A549 (cell line): ENCODE measurements at regions not wholly inside any gene's neighbourhood (a gene's known extent, or its start where the extent isn't known, plus 50 kb on each side); places are given as distances from the start of the nearest gene placed in this dataset.

Source experiments
- ATAC-seq, 2 experiments: fragments of 200-7000 bp in 1 of 2; fragments of >200 bp in 1 of 2; cut with Nextera tagmentation in 1 of 2; cut with Tn5 transposase in 1 of 2; 3 replicates each; pipeline versions ENCODE4 v1.8.0 to v1.9.1; 2018 to 2020; ENCODE audit warnings: mild to moderate bottlenecking in 1 of 2, moderate library complexity in 1 of 2
- CTCF ChIA-PET: fragments of 300-600 bp; sonication (Branson Sonifier 250); formaldehyde crosslinking; extraction: SDS; loops from one replicate; lab custom pipeline; 2021; ENCODE audit warnings: antibody characterized with exemption, inconsistent platforms; lab: Yijun Ruan, JAX
- POLR2A ChIA-PET: fragments of 350-600 bp; formaldehyde crosslinking; extraction: SDS; loops from one replicate; lab custom pipeline; 2021; ENCODE audit warnings: antibody characterized with exemption, inconsistent platforms; lab: Yijun Ruan, JAX
- DNase-seq, 2 experiments: peaks; one replicate each; pipeline versions ENCODE4 v3.0.0 to v3.0.0-alpha.2; 2011 to 2016; ENCODE audit warnings: low read depth in 1 of 2, low spot score in 1 of 2
- FAIRE-seq: peaks from 2 replicates; lab custom pipeline; 2011; peaks lifted over from hg19 to GRCh38; lab: Jason Lieb, UNC
- H3K27ac ChIP-seq, 2 experiments: fragments of >200 bp; sonication (Bioruptor Twin); formaldehyde crosslinking; 3 replicates each; pipeline ENCODE4 v1.5.1; 2016 to 2017
- H3K4me1 ChIP-seq: fragments of >200 bp; sonication (Bioruptor Twin); formaldehyde crosslinking; 3 replicates; pipeline ENCODE4 v1.6.1; 2016
- H3K4me2 ChIP-seq: fragments of >200 bp; sonication (Bioruptor Twin); formaldehyde crosslinking; 3 replicates; pipeline ENCODE4 v1.6.1; 2016
- H3K4me3 ChIP-seq: fragments of >200 bp; sonication (Bioruptor Twin); formaldehyde crosslinking; 3 replicates; pipeline ENCODE4 v1.5.1; 2016
- H3K9me3 ChIP-seq: fragments of >200 bp; sonication (Bioruptor Twin); formaldehyde crosslinking; 3 replicates; pipeline ENCODE4 v1.6.1; 2016
- BCL3 ChIP-seq: fragments of >200 bp; sonication (Bioruptor Twin); formaldehyde crosslinking; IDR thresholded peaks from 3 replicates; pipeline ENCODE4 v1.6.1; 2016
- CBX2 ChIP-seq: fragments of 200-600 bp; sonication (generic); IDR thresholded peaks from 2 replicates; pipeline ENCODE4 v1.6.1; 2016; ENCODE audit warnings: low read depth, mild to moderate bottlenecking, borderline replicate concordance
- EHF ChIP-seq: fragments of 250-450 bp; sonication (Bioruptor Pico); IDR thresholded peaks from 2 replicates; pipeline ENCODE4 v1.5.0; 2020; ENCODE audit warnings: mild to moderate bottlenecking
- EHMT2 ChIP-seq: fragments of 200-600 bp; sonication (generic); IDR thresholded peaks from 2 replicates; pipeline ENCODE4 v1.6.1; 2016; ENCODE audit warnings: antibody characterized with exemption, low read depth, mild to moderate bottlenecking, moderate library complexity
- FOSL2 ChIP-seq, 2 experiments: fragments of 450-650 bp in 1 of 2; fragments of >200 bp in 1 of 2; sonication (Bioruptor Twin) in 1 of 2; formaldehyde crosslinking; IDR thresholded peaks; 2 replicates each; pipeline versions ENCODE4 v1.5.0 to v1.6.1; 2016 to 2020; ENCODE audit warnings: mild to moderate bottlenecking in 1 of 2, moderate library complexity in 1 of 2
- GATA3 ChIP-seq: IDR thresholded peaks from 2 replicates; pipeline ENCODE4 v1.6.1; 2012; ENCODE audit warnings: borderline replicate concordance
- HDAC2 ChIP-seq: fragments of 200-600 bp; sonication (generic); IDR thresholded peaks from 2 replicates; pipeline ENCODE4 v1.6.1; 2016
- HEYL ChIP-seq: fragments of 250-450 bp; sonication (Bioruptor Pico); IDR thresholded peaks from 2 replicates; pipeline ENCODE4 v1.8.0; 2021; ENCODE audit warnings: mild to moderate bottlenecking, moderate library complexity
- HOXA7 ChIP-seq: fragments of 250-450 bp; sonication (Bioruptor Pico); IDR thresholded peaks from 2 replicates; pipeline ENCODE4 v1.5.0; 2020; ENCODE audit warnings: mild to moderate bottlenecking, moderate library complexity
- HOXB13 ChIP-seq: fragments of 250-450 bp; sonication (Bioruptor Pico); IDR thresholded peaks from 2 replicates; pipeline ENCODE4 v1.5.0; 2020; ENCODE audit warnings: low read depth, mild to moderate bottlenecking, moderate library complexity
- HOXB5 ChIP-seq: fragments of 250-450 bp; sonication (Bioruptor Pico); IDR thresholded peaks from 2 replicates; pipeline ENCODE4 v1.5.0; 2020; ENCODE audit warnings: mild to moderate bottlenecking, moderate library complexity
- JUN ChIP-seq, 2 experiments: fragments of >200 bp; sonication (Bioruptor Twin); formaldehyde crosslinking; IDR thresholded peaks; 2 replicates in 1 of 2; 3 replicates in 1 of 2; pipeline ENCODE4 v1.6.1; 2016 to 2017
- JUNB ChIP-seq: fragments of >200 bp; sonication (Bioruptor Twin); formaldehyde crosslinking; IDR thresholded peaks from 2 replicates; pipeline ENCODE4 v1.6.1; 2016
- KDM5A ChIP-seq: fragments of 200-600 bp; sonication (generic); IDR thresholded peaks from 2 replicates; pipeline ENCODE4 v1.6.1; 2016; ENCODE audit warnings: antibody characterized with exemption, mild to moderate bottlenecking
- NR3C1 ChIP-seq: fragments of >200 bp; sonication (Bioruptor Twin); formaldehyde crosslinking; IDR thresholded peaks from 3 replicates; pipeline ENCODE4 v1.6.1; 2017
- RAD21 ChIP-seq, 2 experiments: fragments of >200 bp in 1 of 2; sonication (Bioruptor Twin) in 1 of 2; formaldehyde crosslinking in 1 of 2; IDR thresholded peaks in 1 of 2; conservative IDR thresholded peaks in 1 of 2; 2 replicates in 1 of 2; 3 replicates in 1 of 2; pipeline ENCODE4 v1.6.1; 2012 to 2018; ENCODE audit warnings: inconsistent platforms in 1 of 2
- RCOR1 ChIP-seq: fragments of 150-350 bp; IDR thresholded peaks from 2 replicates; pipeline ENCODE4 v1.6.1; 2014; ENCODE audit warnings: antibody characterized with exemption, low read length, low read depth
- SMC3 ChIP-seq: fragments of >200 bp; sonication (Bioruptor Twin); formaldehyde crosslinking; IDR thresholded peaks from 3 replicates; pipeline ENCODE4 v1.6.1; 2018; ENCODE audit warnings: inconsistent platforms
- TFCP2L1 ChIP-seq: fragments of 250-450 bp; sonication (Bioruptor Pico); IDR thresholded peaks from 2 replicates; pipeline ENCODE4 v1.5.0; 2021; ENCODE audit warnings: mild to moderate bottlenecking
- ZFP36 ChIP-seq: fragments of 450-650 bp; IDR thresholded peaks from 2 replicates; pipeline ENCODE4 v1.6.1; 2014; ENCODE audit warnings: borderline replicate concordance; ENCODE audit not compliant: partially characterized antibody
- WGBS: methylation state at CpG from one replicate; pipeline ENCODE4 v1.1.6; 2017; ENCODE audit errors: missing lambda C conversion rate; 5-methylcytosine and 5-hydroxymethylcytosine counted together
- TF ChIP-seq, protein P1 (sequence below): fragments of >200 bp; sonication (Bioruptor Twin); formaldehyde crosslinking; IDR thresholded peaks from 2 replicates; pipeline ENCODE4 v1.6.1; 2016
- TF ChIP-seq, protein P2 (sequence below): fragments of 150-350 bp; IDR thresholded peaks from 2 replicates; pipeline ENCODE4 v1.6.1; 2014; ENCODE audit warnings: low read depth, mild to moderate bottlenecking, low read length
- TF ChIP-seq, protein P3 (sequence below): IDR thresholded peaks from 2 replicates; pipeline ENCODE4 v1.6.1; 2012; ENCODE audit warnings: low read depth, borderline replicate concordance

DNA sequence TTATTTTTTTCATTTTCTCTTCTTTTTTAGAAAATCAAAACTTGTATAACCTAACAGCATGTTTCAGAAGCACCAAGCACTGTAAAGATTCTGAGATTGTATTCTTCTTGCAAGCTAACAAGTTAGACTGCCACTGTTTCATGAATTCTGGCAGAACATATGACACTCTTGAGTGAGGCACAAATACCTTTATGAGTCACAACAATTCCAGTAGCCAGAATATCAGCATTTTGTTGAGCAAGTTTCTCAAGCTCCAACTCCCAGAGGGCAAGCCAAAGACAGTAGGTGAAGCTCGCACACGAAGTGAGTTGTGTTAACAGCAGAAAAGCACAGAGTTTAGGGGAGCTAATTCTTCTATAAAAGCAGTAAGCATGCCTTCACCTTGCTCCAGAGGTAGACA is 268.8 kb upstream of the NCAM2 start:
- WGBS = 0% methylated on average over 2 of the region's 2 CpGs
- CTCF ChIA-PET = no interaction called here
- FAIRE-seq (no peak), DNase-seq (no peak), ATAC-seq (no peak)
- Histone ChIP-seq H3K9me3 (no peaks in the 10 kb centered on the region; the same call in 2 of the 3 replicates), H3K27ac (no peak overlapping the region), H3K4me2 (no peak overlapping the region), H3K4me1 (no peaks in the 10 kb centered on the region), H3K4me3 (no peak overlapping the region)
- TF ChIP-seq HOXB13 (CRISPR knock-in tag) (no peak), EHMT2 (no peak), HOXA7 (CRISPR knock-in tag) (no peak), EHF (CRISPR knock-in tag) (no peak), JUNB (no peak), ZFP36 (no peak), FOSL2 (IDR thresholded peaks at IDR 0.05) (no peak), FOSL2 (CRISPR knock-in tag; IDR thresholded peaks at IDR 0.05) (no peak), HDAC2 (no peak), HOXB5 (CRISPR knock-in tag) (no peak), NR3C1 (no peak), CBX2 (no peak), RCOR1 (no peak), SMC3 (no peak)
- TF ChIP-seq, protein P1, sequence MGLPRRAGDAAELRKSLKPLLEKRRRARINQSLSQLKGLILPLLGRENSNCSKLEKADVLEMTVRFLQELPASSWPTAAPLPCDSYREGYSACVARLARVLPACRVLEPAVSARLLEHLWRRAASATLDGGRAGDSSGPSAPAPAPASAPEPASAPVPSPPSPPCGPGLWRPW = no peak
- TF ChIP-seq, protein P2, sequence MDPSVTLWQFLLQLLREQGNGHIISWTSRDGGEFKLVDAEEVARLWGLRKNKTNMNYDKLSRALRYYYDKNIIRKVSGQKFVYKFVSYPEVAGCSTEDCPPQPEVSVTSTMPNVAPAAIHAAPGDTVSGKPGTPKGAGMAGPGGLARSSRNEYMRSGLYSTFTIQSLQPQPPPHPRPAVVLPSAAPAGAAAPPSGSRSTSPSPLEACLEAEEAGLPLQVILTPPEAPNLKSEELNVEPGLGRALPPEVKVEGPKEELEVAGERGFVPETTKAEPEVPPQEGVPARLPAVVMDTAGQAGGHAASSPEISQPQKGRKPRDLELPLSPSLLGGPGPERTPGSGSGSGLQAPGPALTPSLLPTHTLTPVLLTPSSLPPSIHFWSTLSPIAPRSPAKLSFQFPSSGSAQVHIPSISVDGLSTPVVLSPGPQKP = no peak
- POLR2A ChIA-PET = no interaction called here

GRCh38 chr21:20730441-20730840 is 267.8 kb upstream of the NCAM2 start:
- ATAC-seq = no peak
- DNase-seq = no peak
- TF ChIP-seq HEYL (CRISPR knock-in tag) (no peak), NR3C1 (no peak)
- POLR2A ChIA-PET = no interaction called here
- Histone ChIP-seq H3K4me3 (no peak overlapping the region), H3K27ac (no peak overlapping the region), H3K9me3 (no peaks in the 10 kb centered on the region; the same call in 2 of the 3 replicates), H3K4me2 (no peak overlapping the region), H3K4me1 (no peaks in the 10 kb centered on the region)
- FAIRE-seq = no peak
- CTCF ChIA-PET = no interaction called here
- WGBS = 15% methylated on average over 6 of the region's 6 CpGs

DNA sequence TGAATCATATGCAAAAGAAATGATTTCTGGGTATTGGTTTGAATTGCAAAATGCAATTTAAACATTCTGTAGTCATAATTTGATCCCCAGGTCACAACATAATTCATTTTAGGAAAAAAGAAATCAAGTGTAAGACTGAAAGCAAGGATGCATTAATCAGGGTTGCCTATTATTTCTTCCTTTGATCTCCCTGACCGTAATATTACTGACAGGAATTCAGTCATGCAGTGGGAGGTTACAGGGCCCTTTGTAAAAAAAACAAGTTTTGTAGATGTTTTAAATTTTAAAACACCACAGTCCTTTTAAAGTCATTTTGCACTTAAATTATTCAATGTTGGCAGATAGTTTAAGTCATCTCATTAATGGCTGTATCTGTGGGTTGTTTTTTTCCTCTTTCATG is 263.0 kb upstream of the NCAM2 start:
- ChIA-PET CTCF (no interaction called here), POLR2A (no interaction called here)
- WGBS = 4% methylated on average over 1 of the region's 1 CpG
- ATAC-seq = no peak
- no peak for FAIRE-seq
- H3K9me3 ChIP-seq = no peaks in the 10 kb centered on the region; the same call in 2 of the 3 replicates
- no peak overlapping the region for H3K4me2 ChIP-seq
- TF ChIP-seq BCL3 (no peak), FOSL2 (IDR thresholded peaks at IDR 0.05) (no peak), FOSL2 (CRISPR knock-in tag; IDR thresholded peaks at IDR 0.05) (no peak), EHF (CRISPR knock-in tag) (no peak), HDAC2 (no peak), TFCP2L1 (CRISPR knock-in tag) (no peak), RAD21 (conservative IDR thresholded peaks at IDR 0.05 in 1 of 2, IDR thresholded peaks at IDR 0.05 in 1 of 2) (no peak), GATA3 (no peak), HOXB5 (CRISPR knock-in tag) (no peak), KDM5A (no peak), JUN (IDR thresholded peaks at IDR 0.05) (no peak)
- TF ChIP-seq, protein P3, sequence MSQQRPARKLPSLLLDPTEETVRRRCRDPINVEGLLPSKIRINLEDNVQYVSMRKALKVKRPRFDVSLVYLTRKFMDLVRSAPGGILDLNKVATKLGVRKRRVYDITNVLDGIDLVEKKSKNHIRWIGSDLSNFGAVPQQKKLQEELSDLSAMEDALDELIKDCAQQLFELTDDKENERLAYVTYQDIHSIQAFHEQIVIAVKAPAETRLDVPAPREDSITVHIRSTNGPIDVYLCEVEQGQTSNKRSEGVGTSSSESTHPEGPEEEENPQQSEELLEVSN = no peak
- TF ChIP-seq, all 56 proteins: peak for 0
- DNase-seq = no peak
- Histone ChIP-seq H3K27ac (no peak overlapping the region), H3K4me3 (no peak overlapping the region), H3K4me1 (no peaks in the 10 kb centered on the region)
